ENCODE measurements at regions not wholly inside any gene's neighbourhood (a gene's known extent, or its start where the extent isn't known, plus 50 kb on each side); places are given as distances from the start of the nearest gene placed in this dataset.
A peak's percentile ranks its signal among the peaks of the same experiment; 100 is the strongest.

DNA sequence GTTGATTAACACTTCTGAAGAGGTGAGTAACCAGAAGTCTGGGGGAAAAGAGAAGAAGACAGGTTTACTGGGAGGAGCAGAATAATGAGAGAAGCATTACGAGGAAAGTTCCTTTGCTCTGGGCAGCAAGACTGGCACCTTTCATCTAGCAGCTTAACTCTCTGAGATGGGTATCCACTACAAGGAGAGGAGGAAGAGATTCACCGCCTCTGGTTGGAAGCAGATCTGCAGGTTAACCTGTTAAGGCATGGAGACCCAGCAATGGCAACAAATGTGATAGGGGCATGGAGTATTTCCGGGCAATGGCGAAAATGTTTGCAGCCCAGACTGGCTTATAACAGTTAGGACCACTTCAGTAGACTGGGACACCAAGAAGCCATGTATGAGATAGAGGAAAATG is 162.2 kb downstream of the TFEC start:
- Histone ChIP-seq H3K4me3 (no peak overlapping the region), H3K27ac (no peak overlapping the region), H3K9me3 (no peaks in the 10 kb centered on the region), H3K36me3 (no peaks in the 10 kb centered on the region), H3K4me1 (no peaks in the 10 kb centered on the region), H3K27me3 (no peaks in the 10 kb centered on the region)
- DNase-seq, result no peak
- no peak for TF ChIP-seq POLR2A (IDR thresholded peaks at IDR 0.05)
- TF ChIP-seq, protein P1, sequence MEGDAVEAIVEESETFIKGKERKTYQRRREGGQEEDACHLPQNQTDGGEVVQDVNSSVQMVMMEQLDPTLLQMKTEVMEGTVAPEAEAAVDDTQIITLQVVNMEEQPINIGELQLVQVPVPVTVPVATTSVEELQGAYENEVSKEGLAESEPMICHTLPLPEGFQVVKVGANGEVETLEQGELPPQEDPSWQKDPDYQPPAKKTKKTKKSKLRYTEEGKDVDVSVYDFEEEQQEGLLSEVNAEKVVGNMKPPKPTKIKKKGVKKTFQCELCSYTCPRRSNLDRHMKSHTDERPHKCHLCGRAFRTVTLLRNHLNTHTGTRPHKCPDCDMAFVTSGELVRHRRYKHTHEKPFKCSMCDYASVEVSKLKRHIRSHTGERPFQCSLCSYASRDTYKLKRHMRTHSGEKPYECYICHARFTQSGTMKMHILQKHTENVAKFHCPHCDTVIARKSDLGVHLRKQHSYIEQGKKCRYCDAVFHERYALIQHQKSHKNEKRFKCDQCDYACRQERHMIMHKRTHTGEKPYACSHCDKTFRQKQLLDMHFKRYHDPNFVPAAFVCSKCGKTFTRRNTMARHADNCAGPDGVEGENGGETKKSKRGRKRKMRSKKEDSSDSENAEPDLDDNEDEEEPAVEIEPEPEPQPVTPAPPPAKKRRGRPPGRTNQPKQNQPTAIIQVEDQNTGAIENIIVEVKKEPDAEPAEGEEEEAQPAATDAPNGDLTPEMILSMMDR (IDR thresholded peaks at IDR 0.05), result no peak
- intact Hi-C loops (cut with DNase I), result no loop called here
- no peak for ATAC-seq
- 79% methylated on average over 4 of the region's 4 CpGs for WGBS (ENCODE audit: insufficient coverage, low coverage, low lambda C conversion rate, missing lambda C conversion rate)

DNA sequence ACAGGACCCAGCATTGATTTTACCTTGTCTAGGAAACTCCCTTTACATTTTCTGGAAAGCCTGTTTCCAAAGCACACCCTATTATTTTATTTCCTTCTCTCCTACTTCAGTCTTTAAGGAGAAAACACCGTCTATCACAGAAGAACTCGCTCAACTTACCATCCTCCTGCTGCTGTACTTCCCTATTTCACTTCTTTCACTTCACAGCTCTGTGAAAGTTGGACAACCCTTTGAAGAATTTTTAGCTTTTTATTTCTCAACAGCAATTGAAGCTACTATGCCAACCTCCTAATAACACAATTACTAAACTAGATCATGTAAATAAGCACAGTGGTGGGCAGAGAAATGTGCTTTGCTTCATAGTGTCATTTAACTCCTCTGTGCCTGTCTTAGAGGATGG is 166.5 kb downstream of the TFEC start:
- Histone ChIP-seq H3K27me3 (no peaks in the 10 kb centered on the region), H3K27ac (no peak overlapping the region), H3K4me3 (no peak overlapping the region), H3K4me1 (no peaks in the 10 kb centered on the region), H3K36me3 (no peaks in the 10 kb centered on the region), H3K9me3 (no peaks in the 10 kb centered on the region)
- WGBS (ENCODE audit: insufficient coverage, low coverage, low lambda C conversion rate, missing lambda C conversion rate), result 35% methylated on average over 2 of the region's 2 CpGs
- no peak for TF ChIP-seq POLR2A (IDR thresholded peaks at IDR 0.05)
- TF ChIP-seq, protein P1 (IDR thresholded peaks at IDR 0.05), result no peak
- no peak for DNase-seq
- intact Hi-C loops (cut with DNase I), result no loop called here
- ATAC-seq, result no peak

DNA sequence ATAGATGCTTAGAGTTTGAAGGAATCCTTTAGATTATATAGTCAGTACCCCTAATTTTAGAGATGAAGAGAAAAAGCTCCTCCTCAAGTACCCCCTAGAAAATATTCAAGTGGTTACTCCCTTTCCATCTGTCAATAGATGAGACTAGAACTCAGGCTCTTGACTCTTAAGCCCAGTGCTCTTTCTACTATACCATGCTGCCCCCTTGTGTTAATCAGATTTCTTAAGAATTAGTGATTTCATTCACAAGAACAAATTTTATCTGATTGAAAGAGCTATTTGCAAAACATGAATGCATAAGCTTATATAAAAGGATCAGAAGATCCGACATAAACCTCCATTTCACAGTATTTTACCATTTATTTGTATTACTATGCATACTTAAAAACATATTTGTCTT is 179.3 kb downstream of the TFEC start:
- Histone ChIP-seq H3K27ac (no peak overlapping the region), H3K36me3 (no peaks in the 10 kb centered on the region), H3K9me3 (no peaks in the 10 kb centered on the region), H3K4me1 (no peaks in the 10 kb centered on the region), H3K4me3 (no peak overlapping the region), H3K27me3 (no peaks in the 10 kb centered on the region)
- intact Hi-C loops (cut with DNase I), result no loop called here
- no peak for DNase-seq
- no peak for TF ChIP-seq POLR2A (IDR thresholded peaks at IDR 0.05)
- TF ChIP-seq, protein P1 (IDR thresholded peaks at IDR 0.05), result peak in 2 of 4 donors; percentile 17 to 27
- WGBS (ENCODE audit: insufficient coverage, low coverage, low lambda C conversion rate, missing lambda C conversion rate), result 36% methylated on average over 1 of the region's 1 CpG
- ATAC-seq, result no peak

- no peaks in the 10 kb centered on the region for H3K36me3 ChIP-seq
- intact Hi-C loops (cut with DNase I), result no loop called here
- no peaks in the 10 kb centered on the region for H3K27me3 ChIP-seq
- no peak overlapping the region for H3K4me3 ChIP-seq
- WGBS (ENCODE audit: insufficient coverage, low coverage, low lambda C conversion rate, missing lambda C conversion rate), result 78% methylated on average over 3 of the region's 3 CpGs
- H3K9me3 ChIP-seq, result no peaks in the 10 kb centered on the region
- H3K27ac ChIP-seq, result no peak overlapping the region
- no peak for DNase-seq
- H3K4me1 ChIP-seq, result no peaks in the 10 kb centered on the region
- no peak for TF ChIP-seq POLR2A (IDR thresholded peaks at IDR 0.05)
- TF ChIP-seq, protein P1 (IDR thresholded peaks at IDR 0.05), result no peak
- no peak for ATAC-seq
These were observed 179.8 kb downstream of the TFEC start for GRCh38 chr7:115850774-115851173.

DNA sequence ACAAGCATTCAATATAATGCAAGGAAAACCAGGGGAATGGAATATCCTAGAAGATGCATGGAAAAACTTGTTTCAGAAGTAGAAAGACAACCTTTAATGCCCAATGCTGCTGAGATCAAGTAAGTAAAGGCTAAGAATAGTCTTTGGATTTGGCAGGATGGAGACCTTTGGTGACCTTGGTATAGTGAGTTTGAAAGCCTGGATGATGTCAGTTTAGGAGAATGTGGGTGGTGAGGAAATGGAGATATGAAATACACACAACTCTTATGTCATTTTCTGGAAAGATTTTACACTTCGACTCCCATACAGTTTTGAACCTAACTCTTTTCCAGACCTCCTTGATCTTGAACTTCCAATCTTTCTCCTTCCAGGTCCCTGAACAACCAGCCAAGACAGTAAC is 185.7 kb downstream of the TFEC start:
- no peak overlapping the region for H3K4me3 ChIP-seq
- no peaks in the 10 kb centered on the region for H3K36me3 ChIP-seq
- H3K27ac ChIP-seq, result no peak overlapping the region
- H3K4me1 ChIP-seq, result no peaks in the 10 kb centered on the region
- no peak for ATAC-seq
- TF ChIP-seq POLR2A (IDR thresholded peaks at IDR 0.05), result no peak
- TF ChIP-seq, protein P1 (IDR thresholded peaks at IDR 0.05), result no peak
- H3K9me3 ChIP-seq, result no peaks in the 10 kb centered on the region
- intact Hi-C loops (cut with DNase I), result no loop called here
- H3K27me3 ChIP-seq, result no peaks in the 10 kb centered on the region
- no peak for DNase-seq
- no CpG with 5 or more reads among the region's 1 CpG for WGBS (ENCODE audit: insufficient coverage, low coverage, low lambda C conversion rate, missing lambda C conversion rate)

Measured in right lobe of liver (tissue), 6 donors.